Activated CD8-positive, alpha-beta memory T cell treated with anti-CD3 and anti-CD28 coated beads, Interleukin-2, amount 10 ng/mL, durations not matched to agents 7 days and 5 days (primary cell): ENCODE measurements at regions not wholly inside any gene's neighbourhood (a gene's known extent, or its start where the extent isn't known, plus 50 kb on each side); places are given as distances from the start of the nearest gene placed in this dataset.

Experiments used
- ATAC-seq: fragments of 150-1000 bp; cut with Tn5 transposase; one replicate; pipeline ENCODE4 v1.10.0; 2021; ENCODE audit warnings: moderate library complexity
- CTCF ChIA-PET: fragments of 350-600 bp; sonication (Branson Sonifier 250); formaldehyde crosslinking; loops from one replicate; lab custom pipeline; 2021; ENCODE audit warnings: antibody characterized with exemption; lab: Charles Lee
- DNase-seq: peaks from one replicate; pipeline ENCODE4 v3.0.0-alpha.2; 2020
- H3K27ac Mint-ChIP-seq: one replicate; pipeline ENCODE4 v1.8.0; 2021; ENCODE audit warnings: mild to moderate bottlenecking, mixed read lengths
- H3K27me3 Mint-ChIP-seq: one replicate; pipeline ENCODE4 v1.8.0; 2021; ENCODE audit warnings: mixed read lengths
- H3K36me3 Mint-ChIP-seq: one replicate; pipeline ENCODE4 v1.8.0; 2021; ENCODE audit warnings: mild to moderate bottlenecking, mixed read lengths
- H3K4me1 Mint-ChIP-seq: one replicate; pipeline ENCODE4 v1.8.0; 2021; ENCODE audit warnings: mixed read lengths
- H3K4me3 Mint-ChIP-seq: one replicate; pipeline ENCODE4 v1.8.0; 2021; ENCODE audit warnings: mild to moderate bottlenecking, moderate library complexity, mixed read lengths
- H3K9me3 Mint-ChIP-seq: one replicate; pipeline ENCODE4 v1.8.0; 2022; ENCODE audit warnings: low read depth, mixed read lengths

DNA sequence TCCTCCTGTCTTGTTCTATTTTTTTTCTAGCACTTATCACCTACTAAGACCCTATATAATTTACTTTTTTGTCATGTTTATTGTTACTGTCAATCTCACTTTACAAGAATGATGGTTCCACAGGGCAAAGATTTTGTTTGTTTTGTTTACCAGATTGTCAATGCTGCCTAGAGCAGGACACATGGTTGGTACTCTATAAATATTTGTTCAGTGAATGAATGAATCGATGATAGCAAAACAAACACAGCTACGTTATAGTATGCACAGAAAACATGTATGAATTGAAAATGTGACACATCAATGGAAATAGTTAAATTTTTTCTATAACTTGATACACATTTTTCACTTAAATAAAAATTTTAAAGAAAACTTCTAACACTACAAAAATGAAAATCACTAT, 67.1 kb upstream of the KRR1 start:
- H3K9me3 Mint-ChIP-seq, result no peaks in the 10 kb centered on the region
- DNase-seq (no peak), ATAC-seq (no peak)
- no peak overlapping the region for H3K27ac Mint-ChIP-seq
- H3K4me3 Mint-ChIP-seq, result no peak overlapping the region
- CTCF ChIA-PET, result interaction anchor here (1.5 kb wide), 1 partner anchor 8 kb away, joined by 3 read pairs; no protein-coding TSS in a partner anchor
- H3K36me3 Mint-ChIP-seq, result no peaks in the 10 kb centered on the region
- H3K27me3 Mint-ChIP-seq, result peaks cover 6% of the 10 kb centered on the region
- peaks cover 6% of the 10 kb centered on the region for H3K4me1 Mint-ChIP-seq

DNA sequence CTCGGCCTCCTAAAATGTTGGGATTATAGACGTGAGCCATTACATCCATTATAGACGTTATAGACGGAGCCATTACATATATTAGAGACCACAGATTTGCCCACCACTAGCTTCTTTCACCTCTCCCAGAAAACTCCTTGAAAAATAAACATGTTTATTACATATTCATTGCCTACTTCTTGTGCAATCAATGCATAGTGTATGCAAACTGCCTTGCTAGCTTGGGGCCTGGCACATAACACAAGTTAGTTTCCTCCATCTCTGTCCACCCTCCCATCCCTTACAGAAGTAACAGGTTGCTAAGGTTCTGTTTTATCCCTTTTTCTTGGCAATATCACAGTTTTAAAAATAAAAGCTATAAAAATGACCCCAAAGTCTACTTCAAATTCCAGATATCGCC, 66.4 kb upstream of the KRR1 start:
- CTCF ChIA-PET, result interaction anchor here (1.0 to 1.9 kb wide), 3 partner anchors 8 to 454 kb away, joined by 3 to 8 read pairs (median 3); partner anchors contain the start of gene PHLDA1
- no peak overlapping the region for H3K4me3 Mint-ChIP-seq
- no peak overlapping the region for H3K27ac Mint-ChIP-seq
- H3K27me3 Mint-ChIP-seq, result peaks cover 3% of the 10 kb centered on the region
- no peak for DNase-seq
- ATAC-seq, result no peak
- peaks cover 6% of the 10 kb centered on the region for H3K4me1 Mint-ChIP-seq
- H3K36me3 Mint-ChIP-seq, result no peaks in the 10 kb centered on the region
- no peaks in the 10 kb centered on the region for H3K9me3 Mint-ChIP-seq

DNA sequence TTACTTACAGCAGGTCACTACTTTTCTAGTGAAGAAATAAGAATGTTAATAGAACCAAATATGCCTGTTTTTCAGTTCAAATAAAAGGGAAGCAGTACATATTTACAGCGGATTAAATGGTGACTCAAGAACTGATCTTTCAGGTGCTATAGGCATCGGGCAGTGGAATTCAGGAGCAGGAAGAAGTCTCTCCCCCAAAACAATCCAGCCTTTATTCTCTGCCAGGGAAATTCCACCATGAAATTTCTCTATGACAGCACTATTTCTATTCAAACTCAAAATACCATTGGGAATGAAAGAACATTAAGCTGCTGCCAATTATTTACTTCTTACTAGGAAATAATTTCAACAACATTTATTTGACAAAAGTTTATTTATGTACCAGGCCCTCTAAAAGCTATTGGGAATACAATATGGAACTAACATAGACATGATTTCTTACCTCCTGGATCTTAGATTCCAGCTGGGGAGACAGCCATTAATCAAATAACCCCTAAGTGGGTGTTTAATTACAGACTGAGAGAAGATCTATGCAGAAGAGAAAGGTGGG, 60.3 kb upstream of the KRR1 start:
- ATAC-seq (no peak), DNase-seq (no peak)
- CTCF ChIA-PET, result interaction anchor here (0.7 kb wide), 1 partner anchor 44 kb away, joined by 3 read pairs; no protein-coding TSS in a partner anchor
- Mint-ChIP-seq H3K9me3 (no peaks in the 10 kb centered on the region), H3K36me3 (no peaks in the 10 kb centered on the region), H3K27ac (no peak overlapping the region), H3K4me1 (no peaks in the 10 kb centered on the region), H3K4me3 (no peak overlapping the region), H3K27me3 (peaks cover 3% of the 10 kb centered on the region)

DNA sequence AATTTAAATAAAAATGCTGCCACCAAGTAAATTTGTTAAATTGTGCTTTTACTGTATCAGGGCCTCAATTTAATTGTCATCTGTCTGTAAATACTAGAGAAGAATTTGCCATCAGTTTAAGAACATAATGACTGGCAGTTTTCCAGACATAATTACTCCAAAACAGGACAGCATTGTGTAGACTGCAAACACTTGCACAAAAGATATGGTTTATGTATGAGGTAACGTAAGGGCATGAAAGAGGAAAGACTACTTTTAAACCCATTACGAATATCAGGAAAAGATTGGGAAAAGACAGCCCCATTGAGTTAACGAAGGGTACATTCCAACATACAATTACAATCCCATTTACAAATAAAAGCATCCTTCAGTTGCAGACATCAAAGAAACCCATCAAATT, 59.8 kb upstream of the KRR1 start:
- H3K36me3 Mint-ChIP-seq, result no peaks in the 10 kb centered on the region
- no peak for ATAC-seq
- no peak for DNase-seq
- no peak overlapping the region for H3K27ac Mint-ChIP-seq
- no peak overlapping the region for H3K4me3 Mint-ChIP-seq
- H3K27me3 Mint-ChIP-seq, result peaks cover 3% of the 10 kb centered on the region
- H3K4me1 Mint-ChIP-seq, result no peaks in the 10 kb centered on the region
- no peaks in the 10 kb centered on the region for H3K9me3 Mint-ChIP-seq
- CTCF ChIA-PET, result no interaction called here

DNA sequence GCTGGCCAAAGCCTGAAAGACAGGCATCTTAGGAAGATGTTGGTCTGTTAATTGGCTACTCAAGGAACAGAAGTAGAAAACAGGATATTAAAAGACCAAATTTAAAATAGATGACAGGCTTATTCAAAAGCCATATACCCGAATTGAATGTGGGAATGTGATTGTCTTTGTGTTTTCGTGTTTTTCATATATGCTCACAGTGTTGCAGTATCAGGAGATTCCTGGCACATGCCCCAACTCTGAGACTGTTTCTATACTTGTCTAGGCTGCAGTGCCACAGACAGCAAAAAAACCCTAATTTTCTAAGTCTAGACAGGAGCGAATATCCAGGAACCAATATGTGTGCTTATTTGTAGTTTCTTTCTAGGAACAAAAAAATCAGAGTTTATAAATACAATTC, 57.4 kb upstream of the KRR1 start:
- Mint-ChIP-seq H3K4me3 (no peak overlapping the region), H3K4me1 (no peaks in the 10 kb centered on the region), H3K36me3 (no peaks in the 10 kb centered on the region), H3K27ac (no peak overlapping the region), H3K27me3 (peaks cover 14% of the 10 kb centered on the region), H3K9me3 (peaks cover 5% of the 10 kb centered on the region)
- DNase-seq (no peak), ATAC-seq (no peak)
- CTCF ChIA-PET, result interaction anchor here (1.3 kb wide), 1 partner anchor 8 kb away, joined by 8 read pairs; no protein-coding TSS in a partner anchor

DNA sequence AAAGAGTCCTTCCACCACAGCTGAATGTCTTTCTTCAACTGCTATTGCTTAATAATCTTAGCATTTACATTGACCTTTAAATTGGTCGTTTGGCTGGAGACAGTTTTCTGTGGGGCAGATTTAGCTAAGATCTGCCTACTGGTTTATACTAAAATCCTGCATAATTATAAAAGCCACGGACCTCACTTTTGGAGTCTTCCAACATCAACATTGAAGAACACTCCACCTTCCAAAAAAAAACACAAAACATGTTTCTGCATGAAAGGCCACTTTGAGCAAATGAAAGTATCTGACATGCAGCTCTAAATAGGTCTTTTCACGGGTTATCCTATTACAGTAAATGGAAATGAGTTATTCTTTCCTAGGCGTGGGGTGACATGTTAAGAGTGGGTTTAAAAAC, 57.0 kb upstream of the KRR1 start:
- ATAC-seq (no peak), DNase-seq (no peak)
- Mint-ChIP-seq H3K36me3 (no peaks in the 10 kb centered on the region), H3K27ac (no peak overlapping the region), H3K27me3 (peaks cover 14% of the 10 kb centered on the region), H3K9me3 (peaks cover 5% of the 10 kb centered on the region), H3K4me1 (no peaks in the 10 kb centered on the region), H3K4me3 (no peak overlapping the region)
- CTCF ChIA-PET, result interaction anchor here (1.3 kb wide), 1 partner anchor 9 kb away, joined by 8 read pairs; no protein-coding TSS in a partner anchor

DNA sequence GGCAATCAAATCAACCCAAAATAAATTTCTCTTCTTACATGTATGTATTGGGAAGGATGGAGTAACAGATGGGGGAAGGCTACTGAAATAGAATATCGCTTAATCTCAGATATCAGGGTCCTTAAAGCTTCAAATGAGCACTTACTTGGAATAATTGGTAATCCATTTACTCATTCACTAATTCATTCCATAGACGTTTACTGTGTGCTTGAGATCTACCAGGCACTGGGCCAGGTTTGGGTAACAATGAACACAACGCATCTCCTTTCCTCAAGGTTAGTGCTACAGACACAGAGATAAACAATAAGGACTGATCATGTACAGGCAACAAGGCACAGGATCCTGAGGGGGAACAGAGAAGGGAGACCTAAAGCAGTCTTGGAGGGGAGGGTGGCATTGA, 54.4 kb upstream of the KRR1 start:
- DNase-seq (no peak), ATAC-seq (no peak)
- Mint-ChIP-seq H3K4me1 (peaks cover 6% of the 10 kb centered on the region), H3K9me3 (peaks cover 5% of the 10 kb centered on the region), H3K27me3 (peaks cover 31% of the 10 kb centered on the region), H3K27ac (no peak overlapping the region), H3K4me3 (no peak overlapping the region), H3K36me3 (no peaks in the 10 kb centered on the region)
- CTCF ChIA-PET, result no interaction called here

DNA sequence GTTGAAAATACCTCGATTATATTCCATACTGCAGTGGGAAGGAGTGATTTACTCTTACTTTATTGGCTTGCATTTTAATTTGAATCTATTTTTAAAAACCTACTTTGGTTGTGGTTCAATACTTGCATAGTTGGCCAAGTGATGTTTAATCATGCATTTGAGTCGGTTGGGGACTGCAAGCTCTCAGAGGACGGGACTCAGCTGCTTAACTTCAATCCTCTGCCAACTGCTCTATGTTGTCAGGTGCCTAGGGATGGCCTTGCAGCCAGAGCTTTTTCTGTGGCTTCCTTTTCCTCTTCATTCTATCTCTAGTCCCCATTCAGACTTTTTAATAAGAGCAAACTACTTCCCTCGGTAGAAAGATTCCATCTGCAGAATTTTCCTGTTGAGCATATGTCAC, 53.4 kb upstream of the KRR1 start:
- Mint-ChIP-seq H3K36me3 (no peaks in the 10 kb centered on the region), H3K4me1 (peaks cover 10% of the 10 kb centered on the region), H3K9me3 (peaks cover 5% of the 10 kb centered on the region), H3K4me3 (no peak overlapping the region), H3K27me3 (peaks cover 31% of the 10 kb centered on the region), H3K27ac (no peak overlapping the region)
- DNase-seq, result no peak
- CTCF ChIA-PET, result no interaction called here
- ATAC-seq, result no peak

DNA sequence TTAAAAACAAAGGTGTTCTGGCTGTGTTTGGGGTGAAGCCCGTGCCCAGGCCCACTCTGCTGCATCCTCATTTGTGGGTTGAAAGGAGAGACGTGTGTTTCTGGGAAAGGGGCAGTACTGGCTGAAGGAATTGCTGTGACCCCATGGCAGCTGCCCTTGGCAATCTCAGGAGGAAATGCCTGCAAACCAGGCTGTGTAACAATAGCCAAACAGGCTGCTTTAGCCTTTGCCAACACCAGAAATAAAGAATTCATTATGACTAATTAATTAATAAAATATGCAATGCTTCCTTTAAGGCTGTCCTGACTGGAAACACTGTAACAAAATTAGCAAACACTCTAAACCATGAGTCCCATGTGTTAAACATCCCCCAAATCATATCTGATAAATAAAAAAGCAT, 53.0 kb upstream of the KRR1 start:
- Mint-ChIP-seq H3K9me3 (peaks cover 5% of the 10 kb centered on the region), H3K4me1 (peaks cover 10% of the 10 kb centered on the region), H3K27me3 (peaks cover 31% of the 10 kb centered on the region), H3K36me3 (no peaks in the 10 kb centered on the region), H3K27ac (no peak overlapping the region), H3K4me3 (no peak overlapping the region)
- DNase-seq (no peak), ATAC-seq (no peak)
- CTCF ChIA-PET, result no interaction called here

DNA sequence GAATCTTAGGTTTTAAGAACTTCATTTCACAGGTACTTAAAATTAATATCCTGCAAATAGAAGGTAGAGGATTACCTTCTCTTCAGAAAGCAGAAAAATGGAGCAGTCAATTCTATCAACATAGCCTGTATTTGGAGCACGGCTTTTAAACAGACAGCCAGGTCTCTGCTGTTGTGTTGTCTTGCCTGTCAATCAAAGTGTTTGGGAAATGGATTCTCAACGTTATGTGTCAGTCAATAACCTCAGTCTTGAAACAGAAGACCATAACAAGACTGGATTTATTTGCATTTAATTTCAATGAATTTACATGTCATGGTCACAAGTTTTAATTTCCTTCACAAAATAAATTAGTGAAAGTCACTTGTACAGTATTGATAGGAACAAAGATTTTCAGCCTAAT, 51.9 kb upstream of the KRR1 start:
- ATAC-seq (no peak), DNase-seq (no peak)
- Mint-ChIP-seq H3K27me3 (peaks cover 34% of the 10 kb centered on the region), H3K36me3 (no peaks in the 10 kb centered on the region), H3K4me3 (no peak overlapping the region), H3K27ac (no peak overlapping the region), H3K9me3 (peaks cover 5% of the 10 kb centered on the region), H3K4me1 (peaks cover 10% of the 10 kb centered on the region)
- CTCF ChIA-PET, result no interaction called here

DNA sequence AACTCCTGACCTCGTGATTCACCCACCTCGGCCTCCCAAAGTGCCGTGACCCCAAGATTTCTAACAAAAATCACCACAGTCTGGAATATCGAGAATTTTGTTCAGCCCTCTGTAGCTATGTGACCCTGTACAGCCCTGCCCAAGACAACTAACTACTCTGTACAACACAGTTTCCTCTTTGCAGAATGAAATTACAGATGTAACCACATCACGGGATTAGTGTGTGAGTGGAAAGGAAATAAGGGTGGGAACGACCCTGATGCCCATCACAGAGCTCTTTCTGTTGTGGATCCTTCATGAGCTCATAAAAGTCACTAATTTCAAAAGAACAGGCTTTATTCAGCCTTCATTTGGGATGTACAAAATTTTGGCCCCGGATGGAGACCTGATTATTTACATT, 50.5 kb upstream of the KRR1 start:
- DNase-seq (no peak), ATAC-seq (no peak)
- CTCF ChIA-PET, result interaction anchor here (0.9 kb wide), 2 partner anchors 16 to 34 kb away, joined by 3 to 4 read pairs; no protein-coding TSS in a partner anchor
- H3K27ac Mint-ChIP-seq, result no peak overlapping the region
- H3K9me3 Mint-ChIP-seq, result peaks cover 5% of the 10 kb centered on the region
- no peaks in the 10 kb centered on the region for H3K36me3 Mint-ChIP-seq
- H3K4me1 Mint-ChIP-seq, result peaks cover 10% of the 10 kb centered on the region
- peaks cover 38% of the 10 kb centered on the region for H3K27me3 Mint-ChIP-seq
- H3K4me3 Mint-ChIP-seq, result no peak overlapping the region
